ENCODE measurements at regions not wholly inside any gene's neighbourhood (a gene's known extent, or its start where the extent isn't known, plus 50 kb on each side); places are given as distances from the start of the nearest gene placed in this dataset.

DNA sequence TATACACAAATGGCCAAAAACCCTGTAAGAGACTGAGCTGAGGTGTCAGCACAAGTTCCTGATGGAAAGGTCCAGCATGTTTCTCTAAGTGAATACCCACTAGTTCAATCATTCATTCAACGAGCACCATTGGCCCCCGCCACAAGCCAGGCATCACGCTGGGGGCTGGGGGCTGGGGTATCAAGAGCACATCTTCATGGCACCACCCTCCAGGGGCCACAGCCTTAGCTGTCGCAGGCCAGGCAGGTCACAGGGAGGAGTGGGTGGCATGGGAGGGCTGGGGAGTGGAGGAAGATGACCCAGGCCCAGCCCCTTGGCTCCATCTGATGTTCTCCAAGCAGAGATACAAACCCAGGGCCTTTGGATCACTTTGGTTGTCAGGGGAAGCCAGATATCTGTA is 97.9 kb downstream of the ACKR3 start:
- Histone ChIP-seq H2BK5ac (ENCODE audit: low read depth, low read length) (no peak overlapping the region), H3K36me3 (ENCODE audit: control insufficient read depth in 2 of 4, insufficient read depth in 4 of 4, low read length in 3 of 4) (no peaks in the 10 kb centered on the region), H4K8ac (ENCODE audit: extremely low read depth, insufficient read depth, low read length) (peak overlapping the region; percentile 26), H3K4me1 (replicated peaks in 1 of 4; ENCODE audit: control insufficient read depth in 3 of 4, insufficient read depth in 4 of 4, low read length in 3 of 4) (peaks cover 0 to 4% (median 0%) of the 10 kb centered on the region in 4 experiments; a peak in 1 of 7 replicates), H3K4me2 (ENCODE audit: insufficient read depth in 1 of 2, low read depth in 2 of 2, low read length in 2 of 2) (no peak overlapping the region), H3K23ac (ENCODE audit: insufficient read length) (no peak overlapping the region), H4K91ac (replicated peaks; ENCODE audit: insufficient read length, low read length) (no peak overlapping the region), H3K27ac (ENCODE audit: low read depth, low read length) (no peak overlapping the region), H3K4ac (replicated peaks; ENCODE audit: insufficient read length, low read depth, low read length) (no peak overlapping the region), H3K56ac (replicated peaks; ENCODE audit: insufficient read length, low read depth, low read length) (no peak overlapping the region), H2BK15ac (ENCODE audit: low read length) (0 out of 2 replicates have a peak overlapping the region, but pooled peaks have one; percentile 81), H3K79me1 (ENCODE audit: low read depth, low read length) (no peaks in the 10 kb centered on the region), H3K79me2 (ENCODE audit: control insufficient read depth in 1 of 2, insufficient read depth in 2 of 2, low read length in 2 of 2) (no peaks in the 10 kb centered on the region), H2AK5ac (ENCODE audit: low read depth, low read length) (no peak overlapping the region), H3K4me3 (ENCODE audit: extremely low read depth in 1 of 4, insufficient read depth in 2 of 4, low read depth in 3 of 4, low read length in 4 of 4) (no peak overlapping the region), H3K23me2 (ENCODE audit: low read depth, low read length) (no peaks in the 10 kb centered on the region), H3K18ac (ENCODE audit: extremely low read depth, low read length) (no peak overlapping the region), H2BK120ac (replicated peaks; ENCODE audit: low read depth, low read length) (no peak overlapping the region), H3K9ac (replicated peaks in 1 of 4; ENCODE audit: extremely low read depth in 1 of 4, low read depth in 3 of 4, low read length in 3 of 4) (no peak overlapping the region), H2BK12ac (ENCODE audit: low read depth, low read length) (no peak overlapping the region), H3K9me3 (ENCODE audit: insufficient read depth in 2 of 2, low read depth in 1 of 2, low read length in 1 of 2) (peaks cover 7 to 8% of the 10 kb centered on the region in 2 experiments; a peak in 2 of 4 replicates), H4K20me1 (replicated peaks in 1 of 2; ENCODE audit: control insufficient read depth in 1 of 2, insufficient read depth in 2 of 2, low read length in 2 of 2) (no peaks in the 10 kb centered on the region), H2BK20ac (ENCODE audit: low read length) (no peak overlapping the region), H3K27me3 (replicated peaks in 1 of 4; ENCODE audit: control insufficient read depth in 3 of 4, extremely low read depth in 1 of 4, insufficient read depth in 3 of 4, low read length in 3 of 4) (no peaks in the 10 kb centered on the region), H3K14ac (ENCODE audit: insufficient read length) (no peak overlapping the region), H4K5ac (ENCODE audit: insufficient read length, low read depth, low read length) (no peak overlapping the region), H2AFZ (ENCODE audit: low read length) (no peak overlapping the region)
- TF ChIP-seq ATF3 (IDR thresholded peaks at IDR 0.05; ENCODE audit: insufficient read depth, low read depth, low read length) (no peak), KDM4A (IDR thresholded peaks at IDR 0.05; ENCODE audit: low read depth, low read length, severe bottlenecking) (no peak), POLR2AphosphoS5 (IDR thresholded peaks at IDR 0.05; ENCODE audit: low read depth, low read length) (no peak)
- FAIRE-seq (no peak), DNase-seq (ENCODE audit: low read depth in 1 of 2, low spot score in 2 of 2) (no peak)
- ChIA-PET POLR2A (ENCODE audit: partially characterized antibody) (no interaction called here), CTCF (ENCODE audit: partially characterized antibody) (interaction anchor here (1.1 kb wide), 1 partner anchor 11 kb away, joined by 4 read pairs; no protein-coding TSS in a partner anchor)
- WGBS, 2 experiments (ENCODE audit: extremely low coverage in 1 of 2, insufficient coverage in 1 of 2, insufficient read length in 1 of 2, insufficient replicate concordance in 2 of 2, low coverage in 1 of 2, low lambda C conversion rate in 2 of 2, missing lambda C conversion rate in 1 of 2): 91% methylated on average over 4 of the region's 4 CpGs; no CpG with 5 or more reads in 1 of the 2 experiments

All from H1 (cell line).